ENCODE measurements at regions not wholly inside any gene's neighbourhood (a gene's known extent, or its start where the extent isn't known, plus 50 kb on each side); places are given as distances from the start of the nearest gene placed in this dataset.

DNA sequence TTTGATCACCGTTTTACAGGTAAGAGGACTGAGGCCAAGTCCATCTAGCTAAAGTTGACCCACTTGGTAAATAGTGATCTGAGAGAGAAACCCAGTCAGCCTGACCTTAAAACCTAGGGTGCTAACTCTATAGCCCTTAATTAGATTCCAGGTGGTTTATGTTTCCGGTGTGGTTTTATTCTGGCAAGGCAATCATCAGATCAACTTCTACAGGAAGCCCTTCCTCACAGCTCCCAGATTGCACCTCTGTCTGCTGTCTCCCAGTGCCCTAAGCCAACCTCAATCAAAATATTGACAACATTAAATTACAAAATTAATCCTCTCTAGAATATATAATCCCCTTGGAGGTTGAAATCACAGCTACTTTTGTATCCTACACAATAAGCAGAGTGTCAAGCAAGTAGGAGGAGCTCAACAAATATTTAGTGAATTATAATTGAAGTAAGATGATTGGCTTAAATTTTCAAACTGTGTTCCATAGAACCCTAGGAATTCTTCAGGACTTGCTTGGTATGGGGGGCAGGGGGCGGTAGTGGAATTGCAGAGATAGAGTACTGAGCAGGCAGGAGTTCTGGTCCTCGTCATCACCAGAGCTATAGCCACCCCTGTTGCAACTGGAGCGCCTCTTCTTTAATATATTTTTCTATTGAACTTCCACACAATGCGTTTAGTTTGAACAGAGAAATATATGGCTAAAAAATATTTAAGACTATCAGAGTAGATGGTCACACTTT, 692.8 kb upstream of the LRRN3 start:
- CTCF ChIA-PET = no interaction called here
- H3K4ac ChIP-seq (ENCODE audit: low read depth, low read length) = no peak overlapping the region
- H4K91ac ChIP-seq (ENCODE audit: insufficient read depth, low read depth, low read length) = no peak overlapping the region
- no peak overlapping the region for H2BK15ac ChIP-seq (ENCODE audit: low read depth, low read length)
- H2BK5ac ChIP-seq (ENCODE audit: low read depth, low read length, poor library complexity, severe bottlenecking) = no peak overlapping the region
- POLR2A ChIA-PET (ENCODE audit: unreplicated experiment) = no interaction called here
- no peaks in the 10 kb centered on the region for H3K9me3 ChIP-seq (ENCODE audit: control insufficient read depth, insufficient read depth, low read length)
- H2BK20ac ChIP-seq (ENCODE audit: low read depth, low read length) = no peak overlapping the region
- H3K18ac ChIP-seq (ENCODE audit: low read depth, low read length) = no peak overlapping the region
- H4K5ac ChIP-seq (ENCODE audit: low read depth, low read length) = no peak overlapping the region
- H3K4me3 ChIP-seq (ENCODE audit: insufficient read depth, low read depth, low read length) = no peak overlapping the region
- DNase-seq (no peak), ATAC-seq (ENCODE audit: low read depth) (no peak)
- no peaks in the 10 kb centered on the region for H4K20me1 ChIP-seq (ENCODE audit: insufficient read depth, low read length)
- no peaks in the 10 kb centered on the region for H3K9me1 ChIP-seq (ENCODE audit: insufficient read depth, low read length)
- no TSS peak for BruUV-seq (replicated peaks)
- WGBS, 2 experiments (ENCODE audit: extremely low coverage in 2 of 2, insufficient read length in 1 of 2) = no CpG with 5 or more reads among the region's 6 CpGs
- no peak overlapping the region for H3K4me2 ChIP-seq (ENCODE audit: low read depth, low read length)
- H4K8ac ChIP-seq (ENCODE audit: low read depth in 2 of 2, low read length in 2 of 2) = no peak overlapping the region
- no peak overlapping the region for H2AK9ac ChIP-seq (replicated peaks; ENCODE audit: low read depth, low read length, poor library complexity)
- no peak overlapping the region for H2AFZ ChIP-seq (replicated peaks; ENCODE audit: low read length, poor library complexity)
- H3K79me1 ChIP-seq (ENCODE audit: low read depth in 1 of 2, low read length in 2 of 2) = no peaks in the 10 kb centered on the region
- in situ Hi-C loops (cut with MboI; ENCODE audit: low sequenced_read_pairs) = no loop called here
- intact Hi-C loops (cut with micrococcal nuclease) = no loop called here
- TF ChIP-seq, protein P1, sequence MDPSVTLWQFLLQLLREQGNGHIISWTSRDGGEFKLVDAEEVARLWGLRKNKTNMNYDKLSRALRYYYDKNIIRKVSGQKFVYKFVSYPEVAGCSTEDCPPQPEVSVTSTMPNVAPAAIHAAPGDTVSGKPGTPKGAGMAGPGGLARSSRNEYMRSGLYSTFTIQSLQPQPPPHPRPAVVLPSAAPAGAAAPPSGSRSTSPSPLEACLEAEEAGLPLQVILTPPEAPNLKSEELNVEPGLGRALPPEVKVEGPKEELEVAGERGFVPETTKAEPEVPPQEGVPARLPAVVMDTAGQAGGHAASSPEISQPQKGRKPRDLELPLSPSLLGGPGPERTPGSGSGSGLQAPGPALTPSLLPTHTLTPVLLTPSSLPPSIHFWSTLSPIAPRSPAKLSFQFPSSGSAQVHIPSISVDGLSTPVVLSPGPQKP (IDR thresholded peaks at IDR 0.05; ENCODE audit: borderline replicate concordance, low read depth, low read length) = no peak
- H3K56ac ChIP-seq (ENCODE audit: extremely low read depth, insufficient read depth, low read length) = no peak overlapping the region
- H3K14ac ChIP-seq (replicated peaks; ENCODE audit: low read depth, low read length) = no peak overlapping the region
- H3K36me3 ChIP-seq (ENCODE audit: control insufficient read depth, insufficient read depth, low read length) = no peaks in the 10 kb centered on the region
- H3K9ac ChIP-seq (ENCODE audit: low read depth, low read length) = no peak overlapping the region
- no peak overlapping the region for H2BK120ac ChIP-seq (ENCODE audit: low read depth, low read length)
- H3K27ac ChIP-seq (ENCODE audit: insufficient read depth, low read length) = no peak overlapping the region
- no peak overlapping the region for H2AK5ac ChIP-seq (ENCODE audit: low read depth, low read length)
- H3K23ac ChIP-seq (ENCODE audit: low read depth, low read length) = no peak overlapping the region
- no peaks in the 10 kb centered on the region for H3K27me3 ChIP-seq (ENCODE audit: control insufficient read depth, insufficient read depth, low read length)
- dilution Hi-C loops (cut with HindIII; ENCODE audit: low sequenced_read_pairs, unreplicated experiment) = no loop called here
- H3K4me1 ChIP-seq (ENCODE audit: control insufficient read depth, insufficient read depth, low read length) = 0 out of 2 replicates have a peak, but pooled peaks cover 2% of the 10 kb centered on the region
